HEK293T (cell line): ENCODE measurements at regions not wholly inside any gene's neighbourhood (a gene's known extent, or its start where the extent isn't known, plus 50 kb on each side); places are given as distances from the start of the nearest gene placed in this dataset.

Experiments used
- CTCF ChIA-PET: fragments of 350-600 bp; formaldehyde crosslinking; extraction: SDS; loops from one replicate; lab custom pipeline; 2021; ENCODE audit warnings: antibody characterized with exemption, inconsistent platforms; lab: Yijun Ruan, JAX
- POLR2A ChIA-PET: fragments of 350-600 bp; formaldehyde crosslinking; extraction: SDS; loops from one replicate; lab custom pipeline; 2020; ENCODE audit warnings: antibody characterized with exemption, inconsistent platforms; lab: Yijun Ruan, JAX
- DNase-seq: peaks from one replicate; pipeline ENCODE4 v3.0.0; 2012; ENCODE audit warnings: mixed read lengths; ENCODE audit errors: extremely low spot score
- ARNT ChIP-seq: fragments of 450-650 bp; IDR thresholded peaks from 2 replicates; pipeline ENCODE4 v1.6.1; 2017; ENCODE audit warnings: mild to moderate bottlenecking
- BHLHE40 ChIP-seq: fragments of 450-650 bp; IDR thresholded peaks from 2 replicates; pipeline ENCODE4 v1.6.1; 2016; ENCODE audit warnings: mild to moderate bottlenecking, moderate library complexity, borderline replicate concordance
- CTBP1 ChIP-seq: fragments of 450-650 bp; IDR thresholded peaks from 2 replicates; pipeline ENCODE4 v1.6.1; 2016; ENCODE audit warnings: borderline replicate concordance
- ELF4 ChIP-seq: fragments of 450-650 bp; IDR thresholded peaks from 2 replicates; pipeline ENCODE4 v1.6.1; 2017; ENCODE audit warnings: antibody characterized with exemption
- FOXA1 ChIP-seq: fragments of 450-650 bp; IDR thresholded peaks from 2 replicates; pipeline ENCODE4 v1.6.1; 2016; ENCODE audit warnings: mild to moderate bottlenecking
- FOXK2 ChIP-seq: fragments of 450-650 bp; IDR thresholded peaks from 2 replicates; pipeline ENCODE4 v1.6.1; 2016; ENCODE audit warnings: mild to moderate bottlenecking
- FOXM1 ChIP-seq: fragments of 450-650 bp; IDR thresholded peaks from 2 replicates; pipeline ENCODE4 v1.6.1; 2017; ENCODE audit warnings: mild to moderate bottlenecking, borderline replicate concordance
- HDGF ChIP-seq: fragments of 450-650 bp; IDR thresholded peaks from 2 replicates; pipeline ENCODE4 v1.6.1; 2017; ENCODE audit warnings: antibody characterized with exemption, borderline replicate concordance
- L3MBTL2 ChIP-seq: fragments of 450-650 bp; conservative IDR thresholded peaks from 2 replicates; pipeline ENCODE4 v1.6.1; 2016; ENCODE audit warnings: mild to moderate bottlenecking
- LEF1 ChIP-seq: fragments of 450-650 bp; IDR thresholded peaks from 2 replicates; pipeline ENCODE4 v1.6.1; 2017; ENCODE audit warnings: mild to moderate bottlenecking, borderline replicate concordance
- NFRKB ChIP-seq: fragments of 450-650 bp; IDR thresholded peaks from 2 replicates; pipeline ENCODE4 v1.6.1; 2016; ENCODE audit warnings: mild to moderate bottlenecking, moderate library complexity
- PKNOX1 ChIP-seq: fragments of 450-650 bp; IDR thresholded peaks from 2 replicates; pipeline ENCODE4 v1.6.1; 2016
- SP1 ChIP-seq: fragments of 450-650 bp; IDR thresholded peaks from 2 replicates; pipeline ENCODE4 v1.6.1; 2017
- SUZ12 ChIP-seq: fragments of 450-650 bp; IDR thresholded peaks from 2 replicates; pipeline ENCODE4 v1.6.1; 2016; ENCODE audit warnings: mild to moderate bottlenecking
- TARDBP ChIP-seq: fragments of 450-650 bp; IDR thresholded peaks from 2 replicates; pipeline ENCODE4 v1.6.1; 2016
- ZNF384 ChIP-seq: fragments of 450-650 bp; IDR thresholded peaks from 2 replicates; pipeline ENCODE4 v1.6.1; 2016

DNA sequence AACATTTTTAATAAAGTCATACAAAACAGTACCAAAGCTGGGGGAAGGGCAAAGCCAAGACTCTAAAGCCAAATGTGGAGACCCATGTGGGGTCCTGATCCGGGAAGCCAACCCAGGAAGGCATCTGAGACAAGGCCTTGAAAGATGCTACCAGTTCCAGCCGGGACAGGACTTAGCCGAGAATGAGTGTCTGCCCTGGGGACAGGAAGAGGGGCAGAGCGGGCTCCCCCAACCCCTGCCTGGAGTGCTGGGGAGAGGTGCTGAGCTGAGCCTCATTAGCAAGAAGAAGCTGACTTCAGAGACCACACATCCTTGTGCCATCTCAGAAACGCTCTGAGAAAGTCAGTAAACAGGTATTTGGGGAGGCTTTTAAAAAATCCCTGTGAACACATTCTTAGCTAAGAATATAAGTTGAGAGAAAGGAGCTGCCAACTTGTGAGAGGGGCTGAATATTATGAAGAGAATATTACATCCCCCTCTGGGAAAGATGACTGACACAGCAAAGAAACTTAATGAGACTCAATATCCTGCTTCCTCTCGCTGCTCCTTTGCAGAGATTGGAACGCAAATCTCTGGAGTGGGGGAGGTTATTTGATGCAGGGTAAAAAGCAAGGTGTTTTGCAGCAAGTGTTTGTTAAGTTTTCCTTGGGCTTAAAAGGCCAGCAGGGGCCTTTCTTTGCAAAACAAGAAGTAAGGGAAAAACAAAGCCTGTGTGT lies 103.3 kb upstream of the KCND3 start:
- DNase-seq, result no peak
- POLR2A ChIA-PET, result no interaction called here
- CTCF ChIA-PET, result interaction anchor here (0.6 kb wide), 1 partner anchor 224 kb away, joined by 3 read pairs; no protein-coding TSS in a partner anchor
- TF ChIP-seq BHLHE40 (no peak), FOXA1 (no peak), ZNF384 (no peak), ARNT (no peak), LEF1 (no peak), CTBP1 (no peak), SP1 (no peak), SUZ12 (no peak), NFRKB (no peak)

GRCh38 chr1:112093372-112093694 lies 103.9 kb upstream of the KCND3 start:
- ChIA-PET CTCF (interaction anchor here (0.6 kb wide), 1 partner anchor 224 kb away, joined by 3 read pairs; no protein-coding TSS in a partner anchor), POLR2A (no interaction called here)
- DNase-seq, result no peak
- TF ChIP-seq FOXA1 (no peak), NFRKB (no peak), FOXM1 (no peak), ELF4 (no peak), SP1 (no peak), CTBP1 (no peak), BHLHE40 (no peak), L3MBTL2 (no peak), TARDBP (no peak), LEF1 (no peak), FOXK2 (no peak), ZNF384 (no peak), SUZ12 (no peak), HDGF (no peak), ARNT (no peak), PKNOX1 (no peak)

DNA sequence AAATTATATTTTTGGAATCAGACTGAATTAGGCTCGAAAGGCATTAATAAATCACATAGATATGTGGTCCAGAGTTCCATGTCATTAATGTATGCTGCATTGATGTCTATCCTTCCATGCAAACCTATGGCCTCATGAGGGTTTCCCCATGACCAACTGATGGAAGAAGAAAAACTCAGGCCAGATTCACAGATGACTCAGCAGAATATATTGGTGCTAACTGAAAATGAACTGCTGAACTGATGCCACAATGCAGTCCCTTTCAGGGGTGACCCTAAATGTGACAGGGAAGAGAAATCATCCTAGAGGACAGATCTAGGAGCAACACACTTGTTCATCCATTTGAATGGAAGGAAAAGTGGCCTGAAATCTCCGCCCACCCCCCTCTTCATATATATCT lies 110.5 kb upstream of the KCND3 start:
- DNase-seq, result no peak
- ChIA-PET POLR2A (no interaction called here), CTCF (no interaction called here)
- TF ChIP-seq FOXK2 (no peak), SP1 (no peak), HDGF (no peak), ZNF384 (no peak), TARDBP (no peak), SUZ12 (no peak)

DNA sequence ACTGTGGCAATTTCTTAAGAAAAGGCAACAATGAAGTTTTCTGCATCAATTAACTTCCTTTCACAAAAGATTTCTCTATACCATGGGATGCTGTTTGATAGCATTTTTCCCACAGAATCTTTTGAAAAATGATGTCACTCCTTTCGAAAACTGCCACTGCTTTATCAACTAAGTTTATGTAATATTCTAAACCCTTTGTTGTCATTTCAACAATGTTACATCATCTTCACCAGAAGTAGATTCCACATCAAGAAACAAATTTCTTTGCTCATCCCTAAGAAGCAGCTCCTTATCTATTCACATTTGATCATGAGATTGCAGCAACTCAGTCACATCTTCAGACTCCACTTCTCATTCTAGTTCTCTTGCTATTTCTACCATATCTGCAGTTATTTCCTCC lies 116.1 kb upstream of the KCND3 start:
- no peak for DNase-seq
- TF ChIP-seq TARDBP (no peak), FOXK2 (no peak), HDGF (no peak), FOXA1 (no peak), SP1 (no peak), NFRKB (no peak), FOXM1 (no peak), CTBP1 (no peak), ARNT (no peak)
- ChIA-PET CTCF (no interaction called here), POLR2A (no interaction called here)

GRCh38 chr1:112110031-112110430 lies 120.6 kb upstream of the KCND3 start:
- DNase-seq, result no peak
- TF ChIP-seq FOXK2, result no peak
- no peak for TF ChIP-seq NFRKB
- TF ChIP-seq LEF1, result no peak
- no peak for TF ChIP-seq ELF4
- TF ChIP-seq FOXM1, result no peak
- CTCF ChIA-PET, result no interaction called here
- POLR2A ChIA-PET, result no interaction called here

- no peak for DNase-seq
- ChIA-PET CTCF (no interaction called here), POLR2A (no interaction called here)
- no peak for TF ChIP-seq FOXM1
- TF ChIP-seq CTBP1, result no peak
- no peak for TF ChIP-seq ELF4
- TF ChIP-seq FOXA1, result no peak
- no peak for TF ChIP-seq SUZ12
- TF ChIP-seq L3MBTL2, result no peak
These were observed 122.3 kb upstream of the KCND3 start for GRCh38 chr1:112111734-112112133.

DNA sequence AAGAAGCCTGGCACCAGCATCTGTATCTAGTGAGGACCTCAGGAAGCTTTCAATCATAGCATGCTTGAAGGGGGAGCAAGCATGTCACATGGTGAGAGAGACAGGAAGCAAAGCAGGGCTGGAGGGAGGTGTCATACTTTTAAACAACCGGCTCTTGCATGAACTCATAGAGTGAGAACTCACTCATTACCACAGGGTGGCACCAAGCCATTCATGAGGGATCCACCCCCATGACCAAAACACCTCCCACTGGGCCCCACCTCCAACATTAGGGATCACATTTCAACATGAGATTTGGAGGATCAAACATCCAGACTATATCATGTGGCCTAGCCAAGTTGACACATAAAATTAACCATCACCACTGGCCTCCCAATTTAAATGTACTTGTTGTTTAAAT lies 125.1 kb upstream of the KCND3 start:
- TF ChIP-seq LEF1, result no peak
- TF ChIP-seq NFRKB, result no peak
- no peak for TF ChIP-seq L3MBTL2
- no peak for TF ChIP-seq SUZ12
- no peak for TF ChIP-seq CTBP1
- TF ChIP-seq FOXM1, result no peak
- no peak for TF ChIP-seq HDGF
- no peak for TF ChIP-seq TARDBP
- TF ChIP-seq BHLHE40, result no peak
- TF ChIP-seq ARNT, result no peak
- no peak for TF ChIP-seq FOXK2
- TF ChIP-seq PKNOX1, result no peak
- TF ChIP-seq SP1, result no peak
- no peak for TF ChIP-seq ELF4
- TF ChIP-seq FOXA1, result no peak
- no peak for TF ChIP-seq ZNF384
- no peak for DNase-seq
- POLR2A ChIA-PET, result no interaction called here
- CTCF ChIA-PET, result no interaction called here
